ENCODE measurements at regions not wholly inside any gene's neighbourhood (a gene's known extent, or its start where the extent isn't known, plus 50 kb on each side); places are given as distances from the start of the nearest gene placed in this dataset.

DNA sequence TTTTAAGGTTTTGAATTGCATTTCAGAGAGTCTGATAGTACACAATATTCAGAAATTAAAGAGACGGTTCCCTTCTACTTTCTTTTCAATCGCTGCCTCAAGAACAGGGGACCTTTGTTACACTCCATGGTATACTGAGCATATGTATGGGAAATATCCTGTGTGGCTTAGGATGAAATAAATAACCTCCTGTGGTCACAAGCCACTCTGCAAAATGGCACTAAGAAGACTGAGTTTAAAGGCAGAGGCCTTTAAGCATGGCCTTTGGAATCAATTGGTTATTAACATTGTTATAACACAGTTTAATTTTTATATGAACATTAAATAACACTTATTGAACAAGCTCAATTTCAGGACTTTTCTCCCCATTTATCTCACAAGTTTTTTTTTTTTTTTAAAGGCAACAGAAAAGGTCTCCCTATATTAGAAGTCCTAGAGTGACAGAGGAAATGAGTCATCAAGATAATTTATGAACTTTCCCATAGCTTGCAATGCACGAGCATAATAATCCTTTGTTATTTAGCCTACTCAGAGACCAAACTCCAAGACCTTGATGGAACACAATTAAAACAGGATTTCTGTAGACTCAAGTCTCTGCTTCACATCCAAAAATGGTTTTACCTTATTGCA lies 341.9 kb downstream of the TMEM167A start:
- TF ChIP-seq, protein P1, sequence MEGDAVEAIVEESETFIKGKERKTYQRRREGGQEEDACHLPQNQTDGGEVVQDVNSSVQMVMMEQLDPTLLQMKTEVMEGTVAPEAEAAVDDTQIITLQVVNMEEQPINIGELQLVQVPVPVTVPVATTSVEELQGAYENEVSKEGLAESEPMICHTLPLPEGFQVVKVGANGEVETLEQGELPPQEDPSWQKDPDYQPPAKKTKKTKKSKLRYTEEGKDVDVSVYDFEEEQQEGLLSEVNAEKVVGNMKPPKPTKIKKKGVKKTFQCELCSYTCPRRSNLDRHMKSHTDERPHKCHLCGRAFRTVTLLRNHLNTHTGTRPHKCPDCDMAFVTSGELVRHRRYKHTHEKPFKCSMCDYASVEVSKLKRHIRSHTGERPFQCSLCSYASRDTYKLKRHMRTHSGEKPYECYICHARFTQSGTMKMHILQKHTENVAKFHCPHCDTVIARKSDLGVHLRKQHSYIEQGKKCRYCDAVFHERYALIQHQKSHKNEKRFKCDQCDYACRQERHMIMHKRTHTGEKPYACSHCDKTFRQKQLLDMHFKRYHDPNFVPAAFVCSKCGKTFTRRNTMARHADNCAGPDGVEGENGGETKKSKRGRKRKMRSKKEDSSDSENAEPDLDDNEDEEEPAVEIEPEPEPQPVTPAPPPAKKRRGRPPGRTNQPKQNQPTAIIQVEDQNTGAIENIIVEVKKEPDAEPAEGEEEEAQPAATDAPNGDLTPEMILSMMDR (IDR thresholded peaks at IDR 0.05) = no peak
- no peak for TF ChIP-seq POLR2AphosphoS5 (IDR thresholded peaks at IDR 0.05)
- no peak for TF ChIP-seq POLR2A (IDR thresholded peaks at IDR 0.05; ENCODE audit: low read depth)
